ENCODE measurements at regions not wholly inside any gene's neighbourhood (a gene's known extent, or its start where the extent isn't known, plus 50 kb on each side); places are given as distances from the start of the nearest gene placed in this dataset.

GRCh38 chr2:133849341-133849740, 281.1 kb upstream of the NCKAP5 start:
- DNase-seq (ENCODE audit: extremely low spot score, unreplicated experiment): no peak
- H3K4me1 Mint-ChIP-seq (ENCODE audit: unreplicated experiment): no peaks in the 10 kb centered on the region
- no peak overlapping the region for H3K4me3 Mint-ChIP-seq (ENCODE audit: unreplicated experiment)
- peaks cover 17% of the 10 kb centered on the region for H3K27me3 Mint-ChIP-seq (ENCODE audit: unreplicated experiment)
- no peak overlapping the region for H3K27ac Mint-ChIP-seq (ENCODE audit: unreplicated experiment)
- H3K36me3 Mint-ChIP-seq (ENCODE audit: unreplicated experiment): no peaks in the 10 kb centered on the region
- peaks cover 5% of the 10 kb centered on the region for H3K9me3 Mint-ChIP-seq (ENCODE audit: unreplicated experiment)
- no peak for TF ChIP-seq CTCF (IDR thresholded peaks at IDR 0.05)

GRCh38 chr2:133854603-133855200, 286.4 kb upstream of the NCKAP5 start:
- Mint-ChIP-seq H3K9me3 (ENCODE audit: unreplicated experiment) (peaks cover 5% of the 10 kb centered on the region), H3K4me1 (ENCODE audit: unreplicated experiment) (no peaks in the 10 kb centered on the region), H3K4me3 (ENCODE audit: unreplicated experiment) (no peak overlapping the region), H3K36me3 (ENCODE audit: unreplicated experiment) (no peaks in the 10 kb centered on the region), H3K27ac (ENCODE audit: unreplicated experiment) (no peak overlapping the region), H3K27me3 (ENCODE audit: unreplicated experiment) (peaks cover 26% of the 10 kb centered on the region)
- DNase-seq (ENCODE audit: extremely low spot score, unreplicated experiment): peak; percentile 57
- no peak for TF ChIP-seq CTCF (IDR thresholded peaks at IDR 0.05)

- H3K36me3 Mint-ChIP-seq (ENCODE audit: unreplicated experiment): no peaks in the 10 kb centered on the region
- TF ChIP-seq CTCF (IDR thresholded peaks at IDR 0.05): no peak
- H3K4me1 Mint-ChIP-seq (ENCODE audit: unreplicated experiment): no peaks in the 10 kb centered on the region
- DNase-seq (ENCODE audit: extremely low spot score, unreplicated experiment): peak; percentile 40
- no peak overlapping the region for H3K27ac Mint-ChIP-seq (ENCODE audit: unreplicated experiment)
- peaks cover 22% of the 10 kb centered on the region for H3K27me3 Mint-ChIP-seq (ENCODE audit: unreplicated experiment)
- H3K4me3 Mint-ChIP-seq (ENCODE audit: unreplicated experiment): no peak overlapping the region
- peaks cover 5% of the 10 kb centered on the region for H3K9me3 Mint-ChIP-seq (ENCODE audit: unreplicated experiment)
These were observed 287.3 kb upstream of the NCKAP5 start for GRCh38 chr2:133855526-133855925.

- H3K27ac Mint-ChIP-seq (ENCODE audit: unreplicated experiment): no peak overlapping the region
- no peak for TF ChIP-seq CTCF (IDR thresholded peaks at IDR 0.05)
- DNase-seq (ENCODE audit: extremely low spot score, unreplicated experiment): no peak
- H3K36me3 Mint-ChIP-seq (ENCODE audit: unreplicated experiment): no peaks in the 10 kb centered on the region
- peaks cover 5% of the 10 kb centered on the region for H3K9me3 Mint-ChIP-seq (ENCODE audit: unreplicated experiment)
- peaks cover 22% of the 10 kb centered on the region for H3K27me3 Mint-ChIP-seq (ENCODE audit: unreplicated experiment)
- H3K4me1 Mint-ChIP-seq (ENCODE audit: unreplicated experiment): no peaks in the 10 kb centered on the region
- H3K4me3 Mint-ChIP-seq (ENCODE audit: unreplicated experiment): no peak overlapping the region
These were observed 288.4 kb upstream of the NCKAP5 start for GRCh38 chr2:133856678-133857077.

DNA sequence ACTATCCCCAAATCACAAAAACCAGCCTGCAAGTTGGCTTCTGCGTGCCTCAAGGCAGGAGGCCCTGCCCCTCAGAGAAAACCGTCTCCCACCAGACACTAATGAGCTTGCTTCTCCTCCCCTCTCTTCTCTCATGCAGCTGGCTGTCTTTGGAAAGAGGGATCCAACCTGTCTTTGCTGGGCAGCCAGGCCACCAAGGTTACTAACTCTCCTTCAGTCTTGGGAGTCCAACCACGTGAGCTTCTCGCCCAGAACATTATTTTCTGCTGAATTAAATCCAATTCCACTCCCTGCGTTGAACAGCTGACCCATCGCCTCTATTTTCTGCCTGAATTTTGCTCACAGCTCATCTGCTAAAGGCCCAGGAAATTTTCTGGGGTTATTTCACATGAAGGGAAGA, 291.3 kb upstream of the NCKAP5 start:
- Mint-ChIP-seq H3K27ac (ENCODE audit: unreplicated experiment) (no peak overlapping the region), H3K36me3 (ENCODE audit: unreplicated experiment) (no peaks in the 10 kb centered on the region), H3K27me3 (ENCODE audit: unreplicated experiment) (peaks cover 31% of the 10 kb centered on the region), H3K4me3 (ENCODE audit: unreplicated experiment) (no peak overlapping the region), H3K4me1 (ENCODE audit: unreplicated experiment) (no peaks in the 10 kb centered on the region), H3K9me3 (ENCODE audit: unreplicated experiment) (no peaks in the 10 kb centered on the region)
- TF ChIP-seq CTCF (IDR thresholded peaks at IDR 0.05): no peak
- peak; percentile 10 for DNase-seq (ENCODE audit: extremely low spot score, unreplicated experiment)

Data from osteocyte (in vitro differentiated cells).